HG03066 (cell line): ENCODE measurements at regions not wholly inside any gene's neighbourhood (a gene's known extent, or its start where the extent isn't known, plus 50 kb on each side); places are given as distances from the start of the nearest gene placed in this dataset.

ENCODE experiments used
- ATAC-seq: cut with Tn5 transposase; IDR thresholded peaks from one replicate; pipeline ENCODE4 v1.9.1; 2021; ENCODE audit warnings: low read depth; ENCODE audit not compliant: unreplicated experiment

DNA sequence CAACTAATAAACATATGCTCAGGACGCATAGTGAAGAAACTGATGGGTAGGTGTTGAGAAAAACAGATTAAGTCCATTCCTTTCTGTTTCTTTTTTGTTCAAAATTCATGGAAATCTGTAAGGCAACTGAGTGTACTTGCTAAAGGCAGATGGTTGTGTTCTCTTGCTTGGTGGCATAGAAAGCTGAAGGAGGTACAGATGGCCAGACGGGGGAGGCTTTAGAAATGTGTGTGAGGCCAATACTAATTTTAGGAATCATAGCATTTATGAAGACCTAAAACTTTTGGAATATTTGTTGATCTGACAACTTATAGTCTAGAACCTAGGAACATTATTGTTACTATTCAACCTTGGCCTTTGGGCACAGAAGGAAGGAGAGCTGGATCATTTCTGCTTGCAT is 56.8 kb upstream of the EMCN start:
- no peak for ATAC-seq

DNA sequence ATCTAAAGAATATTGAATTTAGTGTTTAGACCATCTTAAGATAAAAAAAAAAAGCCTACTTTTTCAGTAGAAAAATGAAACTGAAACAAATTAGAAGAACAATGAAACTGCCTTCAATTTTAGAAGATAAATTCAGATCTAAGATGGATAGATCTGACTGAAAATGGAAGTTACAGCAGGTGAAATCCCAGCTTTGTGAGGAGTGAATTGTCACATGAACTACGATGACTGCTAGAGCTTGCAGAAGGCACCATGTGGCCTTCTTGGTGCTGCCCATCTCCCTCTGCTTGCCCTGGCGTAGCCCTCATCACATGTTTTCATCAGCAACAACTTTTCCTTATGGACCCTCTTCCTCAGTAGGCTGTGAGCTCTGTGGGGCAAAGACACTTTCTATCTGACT is 51.4 kb upstream of the EMCN start:
- no peak for ATAC-seq
